Transverse colon (tissue), 4 donors: ENCODE measurements at regions not wholly inside any gene's neighbourhood (a gene's known extent, or its start where the extent isn't known, plus 50 kb on each side); places are given as distances from the start of the nearest gene placed in this dataset.

Experiments used
- DNase-seq: peaks from one replicate; pipeline ENCODE4 v3.0.0-alpha.2; 2019
- H3K27ac ChIP-seq, 4 donors: fragments of 200-600 bp; sonication (generic); 2 replicates each; pipeline ENCODE4 v1.5.1; 2016 to 2018; ENCODE audit warnings: inconsistent platforms in 4 of 4
- H3K27me3 ChIP-seq: fragments of 200-600 bp; sonication (generic); 2 replicates; pipeline ENCODE4 v1.5.1; 2017; ENCODE audit warnings: inconsistent platforms
- H3K36me3 ChIP-seq, 4 donors: fragments of 200-600 bp; sonication (generic); 2 replicates each; pipeline ENCODE4 v1.5.1; 2017 to 2019; ENCODE audit warnings: inconsistent platforms in 4 of 4
- H3K4me1 ChIP-seq, 4 donors: fragments of 200-600 bp; sonication (generic); 2 replicates each; pipeline ENCODE4 v1.5.1; 2017 to 2020; ENCODE audit warnings: inconsistent platforms in 4 of 4
- H3K4me3 ChIP-seq, 4 donors: fragments of 200-600 bp; sonication (generic); 1 replicate in 1 of 4; 2 replicates in 3 of 4; pipeline versions ENCODE4 v1.5.1 to v1.6.1; 2017 to 2019; ENCODE audit warnings: inconsistent platforms in 4 of 4
- H3K9me3 ChIP-seq, 2 donors: fragments of 200-600 bp; sonication (generic); 2 replicates each; pipeline ENCODE4 v1.5.1; 2017 to 2019; ENCODE audit warnings: inconsistent platforms in 2 of 2
- EP300 ChIP-seq: sonication (generic); formaldehyde crosslinking; IDR thresholded peaks from one replicate; pipeline ENCODE4 v1.6.1; 2017; ENCODE audit warnings: antibody characterized with exemption, low read depth
- POLR2A ChIP-seq: fragments of 450-650 bp; IDR thresholded peaks from one replicate; pipeline ENCODE4 v1.6.1; 2016; ENCODE audit warnings: antibody characterized with exemption, mild to moderate bottlenecking, moderate library complexity
- POLR2AphosphoS5 ChIP-seq, 3 donors: sonication (generic); formaldehyde crosslinking; IDR thresholded peaks; one replicate each; pipeline ENCODE4 v1.6.1; 2016; ENCODE audit warnings: antibody characterized with exemption in 3 of 3
- WGBS, 2 donors: methylation state at CpG; one replicate each; pipeline ENCODE4 v1.1.5; 2018; ENCODE audit warnings: low coverage in 1 of 2; 5-methylcytosine and 5-hydroxymethylcytosine counted together
- in situ Hi-C, 4 donors: fragments of 200-750 bp; cut with MboI; loops; one replicate each; pipeline versions ENCODE4 v1.15.0 to v1.15.1; 2017; ENCODE audit warnings: low sequenced_read_pairs in 3 of 4, low pct_ligation_motif_present in 1 of 4, low pct_unique_long_range_greater_than_20kb in 1 of 4
- intact Hi-C: fragments of 100-400 bp; cut with DNase I; formaldehyde crosslinking; loops from one replicate; pipeline ENCODE4 v1.15.1; 2023; ENCODE audit warnings: low total_unique reads
- TF ChIP-seq, protein P1 (sequence below), 5 experiments: fragments of 200-600 bp in 3 of 5; fragments of 450-650 bp in 2 of 5; sonication (generic) in 3 of 5; IDR thresholded peaks; 1 replicate in 2 of 5; 2 replicates in 3 of 5; pipeline ENCODE4 v1.5.1; 2016 to 2017; ENCODE audit warnings: antibody characterized with exemption in 5 of 5, inconsistent platforms in 3 of 5, mild to moderate bottlenecking in 2 of 5, moderate library complexity in 1 of 5

DNA sequence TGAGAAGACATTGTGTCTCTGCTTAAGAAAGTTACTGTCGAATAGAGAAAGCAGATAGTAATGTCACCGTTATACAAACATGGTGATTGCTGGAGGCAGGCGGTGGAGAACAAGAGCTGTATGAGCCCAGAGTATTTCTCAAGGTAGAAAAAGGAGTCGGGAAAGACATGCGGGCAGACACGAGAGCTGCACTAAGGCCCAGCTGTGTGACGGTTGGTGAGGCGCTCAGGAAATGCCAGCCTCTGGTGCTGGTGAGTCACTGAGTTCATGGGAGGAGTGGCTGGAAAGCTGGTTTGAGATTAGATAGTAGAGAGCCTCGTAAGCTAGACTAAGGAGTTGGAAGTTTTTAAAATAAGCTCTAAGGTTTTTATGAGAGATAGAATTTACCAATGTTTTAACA, 390.9 kb upstream of the TRIB2 start:
- H3K27me3 ChIP-seq, result no peaks in the 10 kb centered on the region
- H3K4me1 ChIP-seq, result no peaks in the 10 kb centered on the region
- H3K4me3 ChIP-seq, result no peak overlapping the region
- in situ Hi-C loops (no loop called here), intact Hi-C loops (no loop called here)
- 86 to 93% methylated on average over 9 of the region's 9 CpGs for WGBS, 2 donors
- no peak overlapping the region for H3K27ac ChIP-seq
- no peaks in the 10 kb centered on the region for H3K9me3 ChIP-seq
- no peaks in the 10 kb centered on the region for H3K36me3 ChIP-seq
- TF ChIP-seq, protein P1, sequence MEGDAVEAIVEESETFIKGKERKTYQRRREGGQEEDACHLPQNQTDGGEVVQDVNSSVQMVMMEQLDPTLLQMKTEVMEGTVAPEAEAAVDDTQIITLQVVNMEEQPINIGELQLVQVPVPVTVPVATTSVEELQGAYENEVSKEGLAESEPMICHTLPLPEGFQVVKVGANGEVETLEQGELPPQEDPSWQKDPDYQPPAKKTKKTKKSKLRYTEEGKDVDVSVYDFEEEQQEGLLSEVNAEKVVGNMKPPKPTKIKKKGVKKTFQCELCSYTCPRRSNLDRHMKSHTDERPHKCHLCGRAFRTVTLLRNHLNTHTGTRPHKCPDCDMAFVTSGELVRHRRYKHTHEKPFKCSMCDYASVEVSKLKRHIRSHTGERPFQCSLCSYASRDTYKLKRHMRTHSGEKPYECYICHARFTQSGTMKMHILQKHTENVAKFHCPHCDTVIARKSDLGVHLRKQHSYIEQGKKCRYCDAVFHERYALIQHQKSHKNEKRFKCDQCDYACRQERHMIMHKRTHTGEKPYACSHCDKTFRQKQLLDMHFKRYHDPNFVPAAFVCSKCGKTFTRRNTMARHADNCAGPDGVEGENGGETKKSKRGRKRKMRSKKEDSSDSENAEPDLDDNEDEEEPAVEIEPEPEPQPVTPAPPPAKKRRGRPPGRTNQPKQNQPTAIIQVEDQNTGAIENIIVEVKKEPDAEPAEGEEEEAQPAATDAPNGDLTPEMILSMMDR (IDR thresholded peaks at IDR 0.05), result no peak
- no peak for TF ChIP-seq EP300
- TF ChIP-seq POLR2AphosphoS5 (IDR thresholded peaks at IDR 0.05), result no peak
- TF ChIP-seq POLR2A, result no peak
- no peak for DNase-seq

GRCh38 chr2:12326449-12327190, 390.1 kb upstream of the TRIB2 start:
- 94 to 97% methylated on average over 5 to 12 of the region's 12 CpGs for WGBS, 2 donors
- Histone ChIP-seq H3K4me3 (no peak overlapping the region), H3K9me3 (no peaks in the 10 kb centered on the region), H3K27ac (no peak overlapping the region), H3K27me3 (no peaks in the 10 kb centered on the region), H3K4me1 (no peaks in the 10 kb centered on the region), H3K36me3 (no peaks in the 10 kb centered on the region)
- TF ChIP-seq POLR2AphosphoS5 (IDR thresholded peaks at IDR 0.05), result no peak
- no peak for TF ChIP-seq POLR2A
- TF ChIP-seq, protein P1 (IDR thresholded peaks at IDR 0.05), result no peak
- TF ChIP-seq EP300, result no peak
- intact Hi-C loops, result no loop called here
- no peak for DNase-seq
- in situ Hi-C loops, result no loop called here

- in situ Hi-C loops, result no loop called here
- Histone ChIP-seq H3K4me3 (no peak overlapping the region), H3K36me3 (no peaks in the 10 kb centered on the region), H3K9me3 (no peaks in the 10 kb centered on the region), H3K4me1 (no peaks in the 10 kb centered on the region), H3K27me3 (no peaks in the 10 kb centered on the region), H3K27ac (no peak overlapping the region)
- TF ChIP-seq EP300 (no peak), POLR2AphosphoS5 (IDR thresholded peaks at IDR 0.05) (no peak), POLR2A (no peak)
- TF ChIP-seq, protein P1 (IDR thresholded peaks at IDR 0.05), result no peak
- DNase-seq, result no peak
- 89 to 92% methylated on average over 3 of the region's 3 CpGs for WGBS, 2 donors
- intact Hi-C loops, result no loop called here
Observed at GRCh38 chr2:12330916-12331315, 385.8 kb upstream of the TRIB2 start.

- Histone ChIP-seq H3K9me3 (no peaks in the 10 kb centered on the region), H3K27ac (no peak overlapping the region), H3K4me1 (no peaks in the 10 kb centered on the region), H3K27me3 (no peaks in the 10 kb centered on the region), H3K4me3 (no peak overlapping the region), H3K36me3 (no peaks in the 10 kb centered on the region)
- intact Hi-C loops, result no loop called here
- TF ChIP-seq POLR2AphosphoS5 (IDR thresholded peaks at IDR 0.05) (no peak), EP300 (no peak), POLR2A (no peak)
- TF ChIP-seq, protein P1 (IDR thresholded peaks at IDR 0.05), result no peak
- WGBS, 2 donors, result 84 to 88% methylated on average over 2 of the region's 2 CpGs
- in situ Hi-C loops, result no loop called here
- DNase-seq, result no peak
Observed at GRCh38 chr2:12331698-12332097, 385.0 kb upstream of the TRIB2 start.
